ENCODE measurements at regions not wholly inside any gene's neighbourhood (a gene's known extent, or its start where the extent isn't known, plus 50 kb on each side); places are given as distances from the start of the nearest gene placed in this dataset.
"Not testable (repeated sequence)": the region's sequence is repeated elsewhere in the genome, so short reads cannot be mapped to it uniquely, and the experiment has no call there.

DNA sequence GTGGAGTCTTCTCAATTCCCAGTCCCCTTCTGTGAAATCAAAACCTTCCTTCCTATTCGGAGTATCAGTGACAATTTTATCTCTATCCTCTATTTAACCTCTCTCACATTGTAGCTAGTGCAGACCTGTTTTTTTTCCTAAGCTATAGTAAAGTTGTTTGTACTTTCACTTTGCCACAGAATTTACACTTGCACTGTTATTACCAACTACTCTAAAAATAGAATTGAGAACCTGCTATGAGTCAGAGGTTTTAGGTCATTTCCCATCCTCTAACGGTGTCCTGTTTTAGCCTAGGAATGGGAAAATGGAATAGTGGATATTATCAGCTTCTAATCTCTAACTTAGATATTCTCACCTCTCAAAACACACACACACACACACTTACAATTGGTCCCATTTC lies 862.7 kb downstream of the NCAM2 start:
- DNase-seq: no peak

GRCh38 chr21:21864321-21864840 lies 866.2 kb downstream of the NCAM2 start:
- DNase-seq: no peak

- no peak for DNase-seq
These were observed 899.2 kb downstream of the NCAM2 start for GRCh38 chr21:21897275-21897883.

DNA sequence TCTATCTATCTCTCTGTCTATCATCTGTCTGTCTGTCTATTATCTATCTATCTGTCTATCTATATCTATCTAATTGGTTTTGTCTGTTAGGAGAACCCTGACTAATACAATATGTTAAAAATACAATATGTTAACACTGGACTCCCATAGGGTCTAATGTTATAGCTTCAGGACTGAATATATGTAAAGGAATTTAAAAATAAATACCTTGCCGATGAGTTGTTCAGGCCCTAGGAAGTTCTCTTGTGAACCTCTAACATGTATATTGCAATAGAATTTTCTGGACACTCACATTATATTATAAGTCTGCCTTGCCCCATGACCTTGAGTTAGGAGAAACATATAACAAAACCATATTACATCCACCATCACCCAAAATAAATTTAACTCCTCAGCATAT lies 900.6 kb downstream of the NCAM2 start:
- DNase-seq: no peak

DNA sequence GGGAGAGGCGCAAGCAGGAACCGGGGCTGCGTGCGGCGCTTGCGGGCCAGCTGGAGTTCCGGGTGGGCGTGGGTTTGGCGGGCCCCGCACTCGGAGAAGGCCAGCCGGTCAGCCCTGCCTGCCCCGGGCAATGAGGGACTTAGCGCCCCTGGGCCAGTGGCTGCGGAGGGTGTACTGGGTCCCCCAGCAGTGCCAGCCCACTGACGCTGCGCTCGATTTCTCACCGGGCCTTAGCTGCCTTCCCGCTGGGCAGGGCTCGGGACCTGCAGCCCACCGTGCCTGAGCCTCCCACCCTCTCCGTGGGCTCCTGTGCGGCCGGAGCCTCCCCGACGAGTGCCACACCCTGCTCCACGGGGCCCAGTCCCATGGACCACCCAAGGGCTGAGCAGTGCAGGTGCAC lies 904.2 kb downstream of the NCAM2 start:
- not testable (repeated sequence) for DNase-seq

GRCh38 chr21:21907271-21907670 lies 909.1 kb downstream of the NCAM2 start:
- no peak for DNase-seq

DNA sequence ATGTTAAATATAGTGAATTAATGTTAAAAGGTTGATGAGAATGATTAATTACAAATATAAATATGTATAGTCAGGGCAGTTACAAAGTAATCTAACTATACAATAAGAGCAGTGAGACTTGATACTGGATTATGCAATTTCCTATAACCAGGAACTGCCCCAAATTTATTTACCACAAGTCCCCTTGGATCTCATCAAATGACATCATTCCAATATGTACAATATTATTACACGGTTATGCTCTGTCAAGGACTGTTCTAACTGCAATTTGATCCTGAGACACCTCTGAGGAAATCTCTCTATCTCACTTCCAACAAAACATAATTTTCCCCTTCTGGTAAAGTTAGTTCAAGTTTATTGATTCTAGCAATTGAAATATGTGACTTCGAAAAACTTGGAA lies 917.6 kb downstream of the NCAM2 start:
- DNase-seq: no peak

DNA sequence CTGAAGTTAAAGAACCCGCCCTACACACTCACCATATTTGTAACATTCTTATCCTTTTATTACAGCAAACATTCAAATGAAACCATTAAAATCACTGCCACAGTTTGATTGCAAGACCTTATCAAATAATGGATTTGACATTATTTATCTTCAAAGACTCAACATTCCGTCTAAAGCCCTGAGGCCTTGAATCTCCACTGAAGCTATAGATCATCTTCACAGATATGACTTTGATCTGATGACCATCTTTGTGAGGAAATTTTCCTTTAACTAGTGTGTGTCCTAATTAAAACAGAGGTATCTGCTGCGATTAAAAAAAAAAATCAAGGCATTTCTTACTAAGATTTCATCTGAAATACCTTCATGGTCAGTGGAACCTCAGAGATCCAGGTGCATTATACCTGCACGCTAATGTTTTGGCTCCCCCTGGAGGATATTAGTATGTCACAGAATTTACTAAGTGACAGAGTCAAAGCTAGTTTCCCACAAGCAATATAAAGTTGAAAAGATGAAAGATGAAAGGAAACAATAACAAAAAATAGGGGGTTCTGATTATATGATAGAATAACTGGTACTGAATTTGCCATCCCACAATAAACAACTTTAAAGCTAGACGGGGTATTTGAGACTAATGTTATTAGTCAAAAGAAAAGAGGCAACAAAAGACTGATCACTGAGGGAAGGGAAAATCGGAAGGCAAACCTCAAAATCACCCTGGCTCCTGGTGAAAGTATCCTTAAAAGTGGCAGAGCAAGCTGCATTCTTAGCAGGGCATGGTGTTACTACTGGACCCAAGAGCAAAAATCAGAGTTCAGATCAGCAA lies 923.4 kb downstream of the NCAM2 start:
- peak; percentile 11 for DNase-seq

- no peak for DNase-seq
These were observed 931.0 kb downstream of the NCAM2 start for GRCh38 chr21:21929226-21929625.

DNA sequence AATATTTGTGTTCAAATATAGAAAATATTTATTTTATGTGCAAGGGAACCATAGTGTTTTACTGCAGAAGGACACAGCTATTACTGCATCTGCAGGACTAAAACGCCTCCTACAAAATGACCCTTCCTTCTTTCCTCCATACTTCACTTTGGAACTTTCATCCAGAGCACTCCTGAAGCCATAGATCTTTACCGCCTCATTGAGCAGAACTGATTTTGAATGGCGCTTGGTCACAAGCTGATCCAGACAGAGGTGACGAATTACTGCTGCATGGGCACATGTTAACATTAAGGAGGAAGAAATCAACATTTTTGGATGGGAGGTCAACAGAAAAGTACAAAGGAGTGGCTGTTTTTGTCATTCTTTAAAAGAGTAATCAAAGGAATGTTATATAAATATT lies 931.6 kb downstream of the NCAM2 start:
- DNase-seq: no peak

GRCh38 chr21:21952566-21952965 lies 954.4 kb downstream of the NCAM2 start:
- no peak for DNase-seq

- no peak for DNase-seq
These were observed 957.0 kb downstream of the NCAM2 start for GRCh38 chr21:21955204-21955603.

GRCh38 chr21:21957490-21957889 lies 959.3 kb downstream of the NCAM2 start:
- DNase-seq: no peak

- DNase-seq: no peak
These were observed 965.7 kb downstream of the NCAM2 start for GRCh38 chr21:21963911-21964310.

DNA sequence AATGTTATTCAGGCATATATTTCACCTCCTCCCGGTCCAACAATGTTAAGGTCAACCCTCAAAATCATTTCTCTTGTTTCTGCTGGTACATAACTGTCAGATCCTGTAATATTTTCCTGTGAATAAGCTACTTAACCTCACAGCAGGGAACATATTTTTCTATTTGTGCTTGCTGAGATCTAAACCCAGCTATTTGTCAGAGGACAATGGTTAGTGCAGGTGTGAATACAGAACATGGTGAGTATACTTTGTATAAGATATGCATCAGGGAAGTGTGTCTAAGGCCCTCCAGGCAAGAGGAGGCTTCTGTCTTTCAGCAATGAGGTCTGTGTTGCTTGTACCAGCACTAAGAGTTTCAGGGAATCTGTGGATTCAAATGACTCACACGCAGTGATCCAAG lies 970.6 kb downstream of the NCAM2 start:
- DNase-seq: no peak

- no peak for DNase-seq
These were observed 971.0 kb downstream of the NCAM2 start for GRCh38 chr21:21969211-21969610.

DNA sequence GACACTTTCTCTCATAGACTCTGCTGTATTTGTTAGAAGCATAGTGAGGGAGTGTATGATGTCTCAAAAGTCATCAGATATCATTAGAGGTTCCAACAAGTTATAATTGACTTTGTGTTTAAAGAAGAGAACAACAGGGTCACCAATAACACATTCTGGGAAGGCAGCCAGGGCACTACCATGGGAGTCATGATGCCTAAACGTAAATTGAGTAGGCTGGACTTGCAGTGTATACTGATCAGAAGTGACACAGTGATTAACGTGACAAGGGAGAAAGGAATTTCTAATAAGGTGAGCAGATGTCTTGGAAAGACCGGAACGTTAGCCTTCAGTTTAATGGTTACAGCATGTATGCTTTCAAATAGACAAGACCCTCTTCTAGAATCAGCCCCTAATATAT lies 973.2 kb downstream of the NCAM2 start:
- no peak for DNase-seq

- DNase-seq: no peak
These were observed 975.6 kb downstream of the NCAM2 start for GRCh38 chr21:21973806-21974205.

DNA sequence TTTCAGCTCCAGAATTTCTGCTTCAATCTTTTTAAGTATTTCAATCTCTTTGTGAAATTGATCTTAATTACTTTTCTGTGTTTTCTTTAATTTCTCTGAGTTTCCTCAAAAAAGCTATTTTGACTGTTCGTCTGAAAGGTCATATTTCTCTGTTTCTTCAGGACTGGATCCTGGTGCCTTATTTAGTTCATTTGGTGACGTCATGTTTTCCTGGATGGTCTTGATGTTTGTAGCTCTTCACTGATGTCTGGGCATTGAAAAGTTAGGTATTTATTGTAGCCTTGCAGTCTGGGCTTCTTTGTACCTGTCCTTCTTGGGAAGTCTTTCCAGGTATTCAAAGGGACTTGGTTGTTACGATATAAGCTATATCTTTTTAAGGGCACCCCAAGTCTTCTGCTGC lies 998.7 kb downstream of the NCAM2 start:
- DNase-seq: no peak

GRCh38 chr21:21997390-21998333 lies 999.5 kb downstream of the NCAM2 start:
- no peak for DNase-seq

- DNase-seq: no peak
These were observed 1021.6 kb downstream of the NCAM2 start for GRCh38 chr21:22019766-22020165.

- DNase-seq: no peak
These were observed 1022.0 kb downstream of the NCAM2 start for GRCh38 chr21:22020221-22020620.

GRCh38 chr21:22023896-22024295 lies 1025.7 kb downstream of the NCAM2 start:
- not testable (repeated sequence) for DNase-seq
